Activated CD8-positive, alpha-beta T cell treated with anti-CD3 and anti-CD28 coated beads for 36 hours (primary cell): ENCODE measurements at regions not wholly inside any gene's neighbourhood (a gene's known extent, or its start where the extent isn't known, plus 50 kb on each side); places are given as distances from the start of the nearest gene placed in this dataset.

Source experiments
- ATAC-seq: fragments of 200-7000 bp; cut with Tn5 transposase; one replicate; pipeline ENCODE4 v1.10.0; 2021; ENCODE audit warnings: mild to moderate bottlenecking, moderate library complexity
- CTCF ChIA-PET: fragments of 350-600 bp; sonication (Branson Sonifier 250); formaldehyde crosslinking; loops from one replicate; lab custom pipeline; 2021; ENCODE audit warnings: antibody characterized with exemption; lab: Charles Lee
- POLR2A ChIA-PET: fragments of 350-600 bp; sonication (Branson Sonifier 250); formaldehyde crosslinking; loops from one replicate; lab custom pipeline; 2021; ENCODE audit warnings: antibody characterized with exemption; lab: Charles Lee
- DNase-seq: peaks from one replicate; pipeline ENCODE4 v3.0.0-alpha.2; 2020
- H3K27ac Mint-ChIP-seq: one replicate; pipeline ENCODE4 v1.8.0; 2021; ENCODE audit warnings: mild to moderate bottlenecking, mixed read lengths
- H3K27me3 Mint-ChIP-seq: one replicate; pipeline ENCODE4 v1.8.0; 2021; ENCODE audit warnings: mixed read lengths
- H3K36me3 Mint-ChIP-seq: one replicate; pipeline ENCODE4 v1.8.0; 2021; ENCODE audit warnings: low read depth, mixed read lengths
- H3K4me1 Mint-ChIP-seq: one replicate; pipeline ENCODE4 v1.8.0; 2021; ENCODE audit warnings: low read depth, mixed read lengths
- H3K4me3 Mint-ChIP-seq: one replicate; pipeline ENCODE4 v1.8.0; 2021; ENCODE audit warnings: mild to moderate bottlenecking, moderate library complexity, mixed read lengths
- H3K9me3 Mint-ChIP-seq: one replicate; pipeline ENCODE4 v1.8.0; 2021; ENCODE audit warnings: mixed read lengths
- CTCF ChIP-seq: fragments of 200-600 bp; IDR thresholded peaks from one replicate; pipeline ENCODE4 v1.8.0; 2022; ENCODE audit warnings: antibody characterized with exemption, mild to moderate bottlenecking
- intact Hi-C: fragments of 100-400 bp; cut with micrococcal nuclease; formaldehyde crosslinking; loops from one replicate; pipeline ENCODE4 v1.10.0; 2022

GRCh38 chr5:2112173-2113025 is 229.7 kb upstream of the IRX4 start:
- DNase-seq (no peak), ATAC-seq (no peak)
- H3K4me1 Mint-ChIP-seq: no peaks in the 10 kb centered on the region
- intact Hi-C loops: no loop called here
- CTCF ChIA-PET: no interaction called here
- no peak overlapping the region for H3K27ac Mint-ChIP-seq
- H3K9me3 Mint-ChIP-seq: no peaks in the 10 kb centered on the region
- H3K4me3 Mint-ChIP-seq: no peak overlapping the region
- no peak for TF ChIP-seq CTCF
- H3K36me3 Mint-ChIP-seq: no peaks in the 10 kb centered on the region
- H3K27me3 Mint-ChIP-seq: no peaks in the 10 kb centered on the region
- POLR2A ChIA-PET: no interaction called here

- TF ChIP-seq CTCF: no peak
- ATAC-seq (no peak), DNase-seq (no peak)
- ChIA-PET CTCF (no interaction called here), POLR2A (no interaction called here)
- intact Hi-C loops: no loop called here
- no peaks in the 10 kb centered on the region for H3K36me3 Mint-ChIP-seq
- H3K4me1 Mint-ChIP-seq: no peaks in the 10 kb centered on the region
- no peak overlapping the region for H3K4me3 Mint-ChIP-seq
- H3K9me3 Mint-ChIP-seq: peaks cover under 1% of the 10 kb centered on the region
- no peak overlapping the region for H3K27ac Mint-ChIP-seq
- H3K27me3 Mint-ChIP-seq: no peaks in the 10 kb centered on the region
Observed at GRCh38 chr5:2111569-2112105, 228.9 kb upstream of the IRX4 start.

- TF ChIP-seq CTCF: no peak
- ChIA-PET POLR2A (no interaction called here), CTCF (no interaction called here)
- Mint-ChIP-seq H3K4me1 (no peaks in the 10 kb centered on the region), H3K27me3 (no peaks in the 10 kb centered on the region), H3K27ac (no peak overlapping the region), H3K4me3 (no peak overlapping the region), H3K9me3 (peaks cover 3% of the 10 kb centered on the region), H3K36me3 (no peaks in the 10 kb centered on the region)
- DNase-seq (no peak), ATAC-seq (no peak)
- intact Hi-C loops: no loop called here
Observed at GRCh38 chr5:2110934-2111462, 228.3 kb upstream of the IRX4 start.

GRCh38 chr5:2110137-2110933 is 227.6 kb upstream of the IRX4 start:
- H3K9me3 Mint-ChIP-seq: peaks cover 6% of the 10 kb centered on the region
- intact Hi-C loops: no loop called here
- POLR2A ChIA-PET: no interaction called here

More at GRCh38 chr5:2110137-2110933, 227.6 kb upstream of the IRX4 start:
- Mint-ChIP-seq H3K36me3 (no peaks in the 10 kb centered on the region), H3K27me3 (no peaks in the 10 kb centered on the region), H3K4me1 (no peaks in the 10 kb centered on the region), H3K27ac (no peak overlapping the region), H3K4me3 (no peak overlapping the region)
- no peak for ATAC-seq
- TF ChIP-seq CTCF: no peak
- CTCF ChIA-PET: no interaction called here
- DNase-seq: no peak
